NCI-H128 (cell line): ENCODE measurements at regions not wholly inside any gene's neighbourhood (a gene's known extent, or its start where the extent isn't known, plus 50 kb on each side); places are given as distances from the start of the nearest gene placed in this dataset.
A peak's percentile ranks its signal among the peaks of the same experiment; 100 is the strongest.

ENCODE experiments used
- DNase-seq: peaks from one replicate; lab custom pipeline; 2025; ENCODE audit not compliant: unreplicated experiment; lab: John Stamatoyannopoulos, UW

GRCh38 chr9:107198718-107199117, 84.4 kb upstream of the RAD23B start:
- no peak for DNase-seq

- no peak for DNase-seq
Observed at GRCh38 chr9:107208121-107208520, 75.0 kb upstream of the RAD23B start.

DNA sequence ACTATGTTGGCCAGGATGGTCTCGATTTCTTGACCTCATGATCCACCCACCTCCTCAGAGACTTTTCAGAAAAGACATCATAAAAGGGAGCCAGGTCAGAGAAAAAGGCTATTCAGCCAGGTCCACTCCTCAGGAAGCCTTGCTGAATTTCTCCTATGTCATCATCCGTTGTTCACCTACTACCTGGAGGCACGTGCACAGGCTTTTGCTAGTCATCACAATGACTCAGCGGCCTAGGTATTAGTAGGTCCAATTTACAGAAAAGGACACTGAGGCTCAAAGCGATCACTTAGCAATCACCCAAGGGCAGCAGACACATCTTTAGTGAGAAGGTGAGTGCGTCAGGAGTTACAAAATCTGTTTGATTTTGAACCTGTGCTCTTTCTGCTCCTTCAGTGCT, 72.3 kb upstream of the RAD23B start:
- no peak for DNase-seq

GRCh38 chr9:107211284-107211923, 71.7 kb upstream of the RAD23B start:
- no peak for DNase-seq

DNA sequence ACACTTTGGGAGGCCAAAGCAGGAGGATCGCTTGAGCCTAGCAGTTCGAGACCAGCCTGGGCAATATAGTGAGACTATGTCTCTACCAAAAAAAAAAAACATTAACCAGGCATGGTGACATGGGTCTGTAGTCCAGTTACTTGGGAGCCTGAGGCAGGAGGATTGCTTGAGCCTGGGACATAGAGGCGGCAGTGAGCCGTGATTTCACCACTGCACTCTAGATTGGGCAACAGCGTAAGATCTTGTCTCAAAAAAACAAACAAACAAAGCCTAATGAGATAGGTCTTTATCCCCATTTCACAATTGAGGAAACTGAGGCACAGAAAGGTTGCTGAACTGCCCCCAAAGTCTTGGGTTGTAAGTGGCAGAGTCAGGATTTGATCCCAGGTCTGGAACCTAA, 70.5 kb upstream of the RAD23B start:
- no peak for DNase-seq

- no peak for DNase-seq
Observed at GRCh38 chr9:107213080-107213479, 70.0 kb upstream of the RAD23B start.

DNA sequence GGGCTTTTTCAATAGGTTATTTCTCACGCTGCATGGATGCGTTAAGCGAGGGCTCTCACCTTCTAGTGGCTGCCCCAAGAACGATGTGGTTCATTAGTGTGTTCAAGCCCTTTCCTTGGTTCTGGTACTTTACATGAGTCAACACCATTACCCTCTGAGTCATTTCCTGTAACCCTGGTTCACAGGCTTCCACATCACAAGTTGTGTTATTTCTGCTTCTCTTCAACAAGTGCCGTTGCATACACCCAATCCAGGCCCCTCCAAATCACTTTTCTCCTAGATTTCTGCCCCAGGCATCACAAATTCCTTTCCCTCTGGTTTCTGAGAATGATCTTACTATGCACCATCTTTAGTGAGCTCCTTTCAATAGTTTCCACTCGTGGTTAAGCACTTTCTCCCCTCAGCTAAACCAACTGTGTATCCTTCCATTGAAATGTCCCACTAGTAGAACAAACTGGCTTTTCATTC, 69.5 kb upstream of the RAD23B start:
- DNase-seq: no peak

DNA sequence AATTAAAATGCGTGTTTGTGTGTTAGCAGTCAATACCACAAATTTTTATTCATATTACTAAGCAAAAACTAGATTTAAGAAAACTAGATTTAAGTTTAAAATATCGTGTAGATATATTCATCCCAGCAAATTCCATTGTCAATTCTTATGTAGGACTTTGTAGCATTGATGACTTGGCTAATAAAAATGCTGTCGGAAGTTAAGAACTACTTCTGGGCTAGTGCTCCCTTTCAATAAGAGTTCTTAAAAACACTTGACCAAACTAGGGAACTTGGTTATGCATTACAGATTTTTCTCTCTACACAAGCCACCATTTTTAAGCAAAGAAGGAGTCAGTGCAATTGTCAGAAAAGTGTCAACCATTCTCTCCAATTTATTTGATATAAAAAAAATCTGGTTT, 68.7 kb upstream of the RAD23B start:
- DNase-seq: no peak

DNA sequence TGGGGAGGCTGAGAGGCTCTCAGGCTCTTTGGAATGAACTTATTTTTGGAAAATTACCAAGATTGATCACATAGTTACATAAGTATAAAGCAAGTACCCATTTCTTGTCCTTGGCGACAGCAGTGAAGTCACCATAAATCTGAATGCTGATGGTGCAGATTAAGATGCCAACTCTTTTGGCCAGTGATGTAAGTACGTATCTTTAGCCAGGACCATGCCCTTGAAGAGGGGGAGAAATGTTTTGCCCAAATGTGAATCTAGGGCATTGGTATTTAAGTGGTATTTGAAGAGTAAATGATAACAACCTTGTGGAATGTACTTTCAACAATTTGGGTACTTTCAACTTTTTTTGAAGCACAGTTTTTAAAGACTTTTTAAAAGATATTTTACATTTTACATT, 68.2 kb upstream of the RAD23B start:
- no peak for DNase-seq

DNA sequence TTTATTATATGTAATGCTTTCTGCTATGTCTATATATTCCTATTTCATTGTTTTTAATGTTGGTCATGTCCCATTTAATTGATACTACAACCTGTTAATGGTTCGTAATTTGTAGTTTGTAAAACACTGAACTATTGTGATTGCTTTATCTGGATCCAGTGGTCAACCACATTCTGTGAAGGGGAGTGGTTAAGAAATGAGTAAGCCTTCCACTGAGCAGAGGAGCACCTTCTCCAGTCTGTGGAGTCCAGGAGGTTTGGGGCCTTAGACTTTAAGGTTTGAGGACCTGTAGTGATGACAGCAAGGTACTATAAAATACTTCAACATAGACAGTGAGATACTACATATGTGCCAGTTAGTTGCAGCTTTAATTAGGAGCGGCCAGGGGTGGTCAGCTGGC, 67.7 kb upstream of the RAD23B start:
- no peak for DNase-seq

DNA sequence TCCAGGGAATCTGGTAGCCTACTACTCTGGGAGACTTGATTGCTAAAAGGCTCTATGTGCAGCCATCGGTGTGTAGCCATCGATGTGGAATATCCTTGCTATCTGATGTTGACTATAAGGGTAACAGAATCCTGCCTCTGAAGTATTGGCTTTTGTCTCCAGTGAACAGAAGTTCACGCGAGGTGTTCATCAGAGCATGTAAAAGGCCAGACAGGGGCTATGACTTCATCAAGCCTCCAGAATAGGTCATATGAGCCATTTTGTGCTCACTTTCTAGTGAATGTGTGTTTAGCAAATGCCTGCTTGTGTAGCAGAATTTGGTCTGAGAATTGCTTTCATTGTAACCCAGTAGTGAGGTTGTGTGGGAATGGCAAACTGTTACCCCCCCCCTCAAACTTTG, 66.8 kb upstream of the RAD23B start:
- no peak for DNase-seq

DNA sequence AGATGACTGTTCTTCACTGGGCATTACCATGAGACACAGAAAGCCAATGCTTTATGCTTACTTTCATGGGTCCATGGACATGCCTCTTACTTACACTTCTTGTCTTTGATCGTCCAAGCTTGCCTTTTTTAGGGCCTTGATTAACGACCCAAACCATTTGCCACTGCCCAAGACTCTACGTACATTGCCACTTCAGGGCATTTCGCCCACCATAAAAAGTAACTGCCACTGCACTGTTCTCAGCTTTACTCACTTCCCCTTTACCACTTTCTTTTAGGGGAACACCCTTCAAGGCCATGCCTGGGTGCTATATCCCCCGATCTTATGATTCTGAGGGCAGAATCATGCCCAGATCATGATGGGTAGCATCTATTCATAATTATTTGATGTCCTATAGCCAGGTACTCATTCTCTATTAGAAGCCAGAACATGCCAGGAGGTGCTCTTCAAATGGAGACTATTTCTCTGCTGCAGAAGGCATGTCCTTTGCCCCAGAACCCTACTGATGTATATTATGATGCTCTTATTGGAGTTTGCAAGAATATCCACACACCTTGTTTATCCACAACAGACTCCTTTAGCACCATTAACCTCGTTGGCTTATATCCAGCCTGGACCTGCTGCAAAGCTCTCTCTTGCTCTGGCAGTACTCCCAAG, 64.1 kb upstream of the RAD23B start:
- DNase-seq: no peak

- DNase-seq: no peak
Observed at GRCh38 chr9:107219486-107220077, 63.5 kb upstream of the RAD23B start.

GRCh38 chr9:107221321-107221720, 61.8 kb upstream of the RAD23B start:
- no peak for DNase-seq

- no peak for DNase-seq
Observed at GRCh38 chr9:107222020-107222522, 61.0 kb upstream of the RAD23B start.

- DNase-seq: no peak
Observed at GRCh38 chr9:107223381-107223780, 59.7 kb upstream of the RAD23B start.

- DNase-seq: no peak
Observed at GRCh38 chr9:107224252-107224651, 58.8 kb upstream of the RAD23B start.

DNA sequence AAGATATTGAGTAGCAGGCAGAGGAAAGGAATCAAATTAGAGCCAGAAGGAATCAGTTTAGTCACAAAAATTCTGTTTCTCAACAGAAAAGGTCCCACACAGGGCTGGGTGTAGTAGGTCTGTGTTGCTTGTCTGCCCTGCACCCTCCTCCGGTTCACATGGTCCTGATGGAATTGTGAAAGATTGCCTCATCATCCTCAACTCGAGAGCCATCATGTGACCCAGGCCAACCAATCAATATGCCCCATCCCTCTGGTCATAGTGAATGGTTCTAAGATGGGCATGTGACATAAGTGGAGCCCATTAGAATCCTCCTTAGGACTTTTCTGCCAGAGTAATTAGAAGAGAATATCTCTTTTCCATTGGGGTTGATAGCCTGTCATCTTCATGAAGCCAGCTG, 56.7 kb upstream of the RAD23B start:
- DNase-seq: no peak

DNA sequence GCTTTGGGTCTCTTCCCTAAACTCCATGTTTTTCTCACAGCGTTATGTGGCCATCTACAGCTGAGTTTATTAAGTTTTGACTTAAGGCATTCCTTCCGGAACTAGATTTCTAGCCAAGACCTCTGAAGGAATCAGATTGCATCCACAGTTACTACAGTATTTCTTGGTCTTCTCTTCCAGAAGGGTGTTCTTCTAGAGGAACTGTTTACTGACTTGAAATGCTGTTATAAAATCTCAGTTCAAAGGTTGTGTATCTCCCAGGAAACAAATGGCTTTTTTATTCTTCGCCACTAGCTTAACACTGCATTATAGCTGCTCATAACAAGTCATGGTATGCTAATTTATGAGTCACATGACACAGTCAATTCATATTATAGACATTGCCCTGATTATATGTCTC, 55.3 kb upstream of the RAD23B start:
- no peak for DNase-seq

GRCh38 chr9:107228496-107229039, 54.5 kb upstream of the RAD23B start:
- DNase-seq: peak; percentile 36

GRCh38 chr9:107229241-107229741, 53.8 kb upstream of the RAD23B start:
- DNase-seq: no peak
